ACC112 (cell line): ENCODE measurements at regions not wholly inside any gene's neighbourhood (a gene's known extent, or its start where the extent isn't known, plus 50 kb on each side); places are given as distances from the start of the nearest gene placed in this dataset.

Experiments
- H2AFZ ChIP-seq: fragments of 200-600 bp; sonication (generic); one replicate; pipeline ENCODE4 v1.6.0; 2017; ENCODE audit warnings: antibody characterized with exemption, low read length; ENCODE audit not compliant: unreplicated experiment
- H3K27ac ChIP-seq: fragments of 200-600 bp; sonication (generic); 2 replicates; pipeline ENCODE4 v1.5.1; 2014; ENCODE audit warnings: low read depth, mild to moderate bottlenecking, antibody characterized with exemption, low read length, moderate library complexity
- H3K27me3 ChIP-seq: fragments of 200-600 bp; sonication (generic); 2 replicates; pipeline ENCODE4 v1.6.1; 2014; ENCODE audit warnings: mild to moderate bottlenecking, antibody characterized with exemption, low read length, moderate library complexity, mixed read lengths; ENCODE audit not compliant: insufficient read depth
- H3K36me3 ChIP-seq: fragments of 200-600 bp; sonication (generic); 2 replicates; pipeline ENCODE4 v1.6.1; 2016; ENCODE audit warnings: mild to moderate bottlenecking, antibody characterized with exemption, low read length, moderate library complexity, mixed read lengths; ENCODE audit not compliant: insufficient read depth
- H3K4me1 ChIP-seq: fragments of 200-600 bp; sonication (generic); one replicate; pipeline ENCODE4 v1.6.1; 2016; ENCODE audit warnings: low read length, mixed read lengths; ENCODE audit not compliant: insufficient read depth, unreplicated experiment, control insufficient read depth
- H3K4me3 ChIP-seq: fragments of 200-600 bp; sonication (generic); 2 replicates; pipeline ENCODE4 v1.5.1; 2014; ENCODE audit warnings: mild to moderate bottlenecking, low read depth, low read length
- H3K79me2 ChIP-seq: fragments of 200-600 bp; sonication (generic); one replicate; pipeline ENCODE4 v1.6.0; 2016; ENCODE audit warnings: low read length; ENCODE audit not compliant: control insufficient read depth, unreplicated experiment, insufficient read depth

GRCh38 chr1:119222271-119222670 is 81.8 kb upstream of the WARS2 start:
- H3K79me2 ChIP-seq = no peaks in the 10 kb centered on the region
- H3K4me1 ChIP-seq = no peaks in the 10 kb centered on the region
- no peak overlapping the region for H3K27ac ChIP-seq
- H3K4me3 ChIP-seq = no peak overlapping the region
- H3K27me3 ChIP-seq = no peaks in the 10 kb centered on the region
- H2AFZ ChIP-seq = no peak overlapping the region
- H3K36me3 ChIP-seq = no peaks in the 10 kb centered on the region

DNA sequence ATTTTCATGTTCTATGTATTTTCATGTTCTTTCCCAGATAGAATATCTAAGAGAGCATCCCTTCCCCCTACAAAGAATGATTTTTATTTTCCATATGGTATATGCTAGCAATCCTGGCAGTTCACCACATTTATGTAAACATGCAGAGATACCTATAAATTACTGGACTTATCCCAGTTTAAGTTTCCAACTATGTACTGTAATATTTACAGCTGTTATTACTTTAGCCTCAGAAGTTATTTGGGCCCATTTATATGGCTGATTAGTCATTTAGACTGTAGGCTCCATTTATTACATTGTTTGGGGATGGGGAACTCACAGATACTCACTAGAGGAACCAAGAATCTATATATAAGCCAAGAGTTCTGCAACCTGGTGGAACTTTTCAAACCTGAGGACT is 84.8 kb upstream of the WARS2 start:
- Histone ChIP-seq H3K79me2 (no peaks in the 10 kb centered on the region), H3K27me3 (no peaks in the 10 kb centered on the region), H3K36me3 (no peaks in the 10 kb centered on the region), H2AFZ (no peak overlapping the region), H3K4me1 (no peaks in the 10 kb centered on the region), H3K4me3 (no peak overlapping the region), H3K27ac (no peak overlapping the region)

GRCh38 chr1:119225831-119226230 is 85.4 kb upstream of the WARS2 start:
- Histone ChIP-seq H3K27me3 (no peaks in the 10 kb centered on the region), H2AFZ (no peak overlapping the region), H3K4me1 (no peaks in the 10 kb centered on the region), H3K79me2 (no peaks in the 10 kb centered on the region), H3K4me3 (no peak overlapping the region), H3K27ac (no peak overlapping the region), H3K36me3 (no peaks in the 10 kb centered on the region)

- Histone ChIP-seq H3K4me3 (no peak overlapping the region), H3K27ac (no peak overlapping the region), H3K27me3 (no peaks in the 10 kb centered on the region), H3K36me3 (no peaks in the 10 kb centered on the region), H3K79me2 (no peaks in the 10 kb centered on the region), H2AFZ (no peak overlapping the region), H3K4me1 (no peaks in the 10 kb centered on the region)
These were observed 85.9 kb upstream of the WARS2 start for GRCh38 chr1:119226321-119226720.

DNA sequence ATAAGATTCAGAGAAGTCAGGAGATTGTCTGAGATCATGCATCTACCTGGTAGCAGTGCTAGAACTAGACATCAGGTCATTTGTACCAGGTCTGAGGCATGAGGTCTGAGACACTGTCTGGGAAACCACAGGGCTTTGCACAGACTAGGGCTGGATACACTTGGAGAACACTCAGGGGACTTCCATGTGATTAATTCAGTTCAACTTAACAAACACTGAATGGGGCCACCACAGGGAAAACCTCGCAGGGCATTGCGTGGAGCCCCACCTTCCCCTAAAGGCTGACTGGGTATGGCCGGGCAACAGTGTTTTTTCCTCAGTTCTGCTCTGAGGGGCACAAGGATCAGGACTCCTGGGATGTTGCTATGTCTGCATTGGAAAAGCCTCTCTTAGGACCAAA is 86.5 kb upstream of the WARS2 start:
- Histone ChIP-seq H3K79me2 (no peaks in the 10 kb centered on the region), H3K4me1 (no peaks in the 10 kb centered on the region), H2AFZ (no peak overlapping the region), H3K27ac (no peak overlapping the region), H3K27me3 (no peaks in the 10 kb centered on the region), H3K36me3 (no peaks in the 10 kb centered on the region), H3K4me3 (no peak overlapping the region)

DNA sequence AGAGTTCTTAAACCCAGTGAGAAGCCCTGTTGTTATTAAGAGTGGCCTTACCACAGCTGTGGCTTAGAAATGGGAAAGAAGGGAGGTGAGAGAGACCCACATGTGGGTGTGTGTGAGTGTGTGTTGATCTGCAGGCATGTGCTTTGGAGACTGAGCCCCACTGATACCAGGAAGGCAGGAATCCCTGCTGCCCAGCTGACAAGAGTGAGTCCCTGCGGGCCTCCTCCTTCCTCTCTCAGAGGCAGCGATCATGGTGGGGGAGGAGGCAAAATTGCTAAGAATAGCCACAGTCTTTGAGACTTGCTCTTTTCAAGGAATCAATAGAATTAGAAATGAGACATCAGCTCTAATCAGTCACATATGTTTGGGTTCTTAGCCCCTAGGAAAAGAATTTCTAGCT is 87.0 kb upstream of the WARS2 start:
- H3K36me3 ChIP-seq = no peaks in the 10 kb centered on the region
- no peak overlapping the region for H3K4me3 ChIP-seq
- no peak overlapping the region for H3K27ac ChIP-seq
- H2AFZ ChIP-seq = no peak overlapping the region
- H3K27me3 ChIP-seq = no peaks in the 10 kb centered on the region
- no peaks in the 10 kb centered on the region for H3K79me2 ChIP-seq
- H3K4me1 ChIP-seq = no peaks in the 10 kb centered on the region

GRCh38 chr1:119228335-119229080 is 88.1 kb upstream of the WARS2 start:
- Histone ChIP-seq H3K4me1 (no peaks in the 10 kb centered on the region), H3K79me2 (no peaks in the 10 kb centered on the region), H3K27ac (no peak overlapping the region), H3K4me3 (no peak overlapping the region), H3K27me3 (no peaks in the 10 kb centered on the region), H3K36me3 (no peaks in the 10 kb centered on the region), H2AFZ (no peak overlapping the region)

DNA sequence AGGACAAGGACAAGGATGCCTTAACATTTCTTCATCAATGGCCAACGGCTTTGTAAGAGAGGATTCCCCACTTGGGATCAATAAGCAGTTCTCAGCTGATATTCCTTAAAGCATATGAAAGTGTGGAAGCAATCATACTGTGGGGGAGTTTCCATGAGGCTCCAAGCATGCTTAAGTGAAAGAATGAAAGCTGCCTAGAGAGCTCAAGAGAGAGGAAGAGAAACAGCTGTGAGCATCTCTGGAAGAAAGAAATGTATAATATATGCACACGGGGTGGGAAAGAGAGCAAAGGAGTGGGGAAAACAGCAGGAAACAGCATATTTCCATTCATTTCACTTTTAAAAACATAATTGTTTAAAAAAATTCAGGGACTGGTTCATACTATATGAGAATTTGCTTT is 94.7 kb upstream of the WARS2 start:
- no peaks in the 10 kb centered on the region for H3K36me3 ChIP-seq
- H3K27me3 ChIP-seq = no peaks in the 10 kb centered on the region
- no peaks in the 10 kb centered on the region for H3K4me1 ChIP-seq
- no peak overlapping the region for H3K27ac ChIP-seq
- H2AFZ ChIP-seq = no peak overlapping the region
- no peak overlapping the region for H3K4me3 ChIP-seq
- no peaks in the 10 kb centered on the region for H3K79me2 ChIP-seq

DNA sequence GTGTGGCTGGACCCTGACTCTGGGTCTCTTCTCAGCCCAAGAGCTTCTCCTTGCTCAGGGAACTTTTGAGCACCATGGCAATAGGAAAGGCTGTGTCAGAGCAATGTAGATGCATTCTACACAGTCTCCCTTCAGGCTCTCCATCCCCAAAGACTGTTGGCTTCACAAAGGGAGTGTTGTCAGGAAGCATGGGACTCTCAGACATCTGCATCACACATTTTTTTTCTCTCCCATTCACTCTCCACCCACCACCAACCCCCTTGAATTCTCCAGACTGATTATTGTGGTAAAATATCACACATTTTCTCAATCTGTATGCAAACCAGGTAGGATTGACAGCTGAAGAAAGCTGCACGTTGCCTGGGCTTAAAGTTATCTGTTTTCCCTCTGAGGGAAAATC is 105.4 kb upstream of the WARS2 start:
- Histone ChIP-seq H3K36me3 (no peaks in the 10 kb centered on the region), H3K27ac (no peak overlapping the region), H3K27me3 (no peaks in the 10 kb centered on the region), H2AFZ (no peak overlapping the region), H3K4me3 (no peak overlapping the region), H3K4me1 (no peaks in the 10 kb centered on the region), H3K79me2 (no peaks in the 10 kb centered on the region)

DNA sequence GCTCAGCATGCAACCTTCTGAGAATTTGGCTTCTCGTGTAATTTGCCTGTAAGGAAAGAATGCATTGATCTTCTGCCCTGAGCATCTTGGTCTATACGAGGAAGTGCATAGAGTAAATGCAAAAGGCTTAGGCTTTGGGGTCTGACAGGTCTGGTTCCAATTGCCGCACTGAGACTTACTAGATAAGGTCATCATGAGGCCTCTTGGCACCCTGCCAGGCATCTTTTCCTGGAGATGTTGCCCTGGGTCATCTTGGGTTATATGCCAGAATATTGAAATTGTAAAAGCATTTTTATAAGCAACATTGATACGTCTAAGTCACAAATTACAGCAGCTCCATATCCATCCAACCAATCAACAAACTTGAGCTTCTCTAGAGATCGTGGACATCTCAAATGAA is 108.8 kb upstream of the WARS2 start:
- no peaks in the 10 kb centered on the region for H3K27me3 ChIP-seq
- H3K27ac ChIP-seq = no peak overlapping the region
- no peaks in the 10 kb centered on the region for H3K79me2 ChIP-seq
- H2AFZ ChIP-seq = no peak overlapping the region
- no peaks in the 10 kb centered on the region for H3K36me3 ChIP-seq
- H3K4me1 ChIP-seq = peaks cover 9% of the 10 kb centered on the region
- H3K4me3 ChIP-seq = no peak overlapping the region

- H3K27me3 ChIP-seq = no peaks in the 10 kb centered on the region
- peaks cover 10% of the 10 kb centered on the region for H3K4me1 ChIP-seq
- H3K4me3 ChIP-seq = no peak overlapping the region
- no peaks in the 10 kb centered on the region for H3K79me2 ChIP-seq
- H2AFZ ChIP-seq = no peak overlapping the region
- no peaks in the 10 kb centered on the region for H3K36me3 ChIP-seq
- H3K27ac ChIP-seq = no peak overlapping the region
These were observed 109.8 kb upstream of the WARS2 start for GRCh38 chr1:119250299-119250698.
